Peyer's patch (tissue), 4 donors: ENCODE measurements at regions not wholly inside any gene's neighbourhood (a gene's known extent, or its start where the extent isn't known, plus 50 kb on each side); places are given as distances from the start of the nearest gene placed in this dataset.

ENCODE experiments used
- DNase-seq, 3 donors: peaks; one replicate each; pipeline ENCODE4 v3.0.0-alpha.2; 2017 to 2019
- H3K27ac ChIP-seq, 4 donors: fragments of 200-600 bp; sonication (generic); one replicate each; pipeline ENCODE4 v1.5.1; 2016 to 2019
- H3K27me3 ChIP-seq, 2 donors: fragments of 200-600 bp; sonication (generic); one replicate each; pipeline ENCODE4 v1.5.1; 2019
- H3K36me3 ChIP-seq, 3 donors: fragments of 200-600 bp; sonication (generic); one replicate each; pipeline ENCODE4 v1.5.1; 2016 to 2019
- H3K4me1 ChIP-seq, 4 donors: fragments of 200-600 bp; sonication (generic); one replicate each; pipeline ENCODE4 v1.5.1; 2016 to 2019
- H3K4me3 ChIP-seq, 4 donors: fragments of 200-600 bp; sonication (generic); 1 replicate in 3 of 4; 2 replicates in 1 of 4; pipeline ENCODE4 v1.5.1; 2016 to 2019; ENCODE audit warnings: mild to moderate bottlenecking in 1 of 4
- H3K9me3 ChIP-seq, 4 donors: fragments of 200-600 bp; sonication (generic); one replicate each; pipeline ENCODE4 v1.5.1; 2016 to 2019; ENCODE audit warnings: mild to moderate bottlenecking in 1 of 4
- CTCF ChIP-seq, 6 experiments: fragments of 450-650 bp in 4 of 6; fragments of 200-600 bp in 2 of 6; sonication (generic) in 1 of 6; IDR thresholded peaks; one replicate each; pipeline ENCODE4 v1.5.1; 2017 to 2019; ENCODE audit warnings: antibody characterized with exemption in 6 of 6, mild to moderate bottlenecking in 3 of 6, moderate library complexity in 1 of 6
- POLR2A ChIP-seq, 2 donors: fragments of 450-650 bp; IDR thresholded peaks; one replicate each; pipeline ENCODE4 v1.5.1; 2017; ENCODE audit warnings: antibody characterized with exemption in 2 of 2, mild to moderate bottlenecking in 2 of 2, moderate library complexity in 2 of 2

- no peak for DNase-seq
- Histone ChIP-seq H3K9me3 (no peaks in the 10 kb centered on the region), H3K27me3 (no peaks in the 10 kb centered on the region), H3K4me3 (no peak overlapping the region), H3K4me1 (peaks cover 0 to 18% (median 8%) of the 10 kb centered on the region in 4 donors), H3K27ac (peak overlapping the region; percentile 81 to 98 (median 96)), H3K36me3 (no peaks in the 10 kb centered on the region)
- TF ChIP-seq POLR2A (IDR thresholded peaks at IDR 0.05) (no peak), CTCF (IDR thresholded peaks at IDR 0.05) (no peak)
These were observed 258.8 kb upstream of the STARD13 start for GRCh38 chr13:33544308-33544707.

- Histone ChIP-seq H3K4me3 (no peak overlapping the region), H3K27ac (no peak overlapping the region), H3K27me3 (no peaks in the 10 kb centered on the region), H3K9me3 (no peaks in the 10 kb centered on the region), H3K36me3 (no peaks in the 10 kb centered on the region), H3K4me1 (peaks cover 0 to 18% (median 8%) of the 10 kb centered on the region in 4 donors)
- TF ChIP-seq CTCF (IDR thresholded peaks at IDR 0.05) (no peak), POLR2A (IDR thresholded peaks at IDR 0.05) (no peak)
- DNase-seq: no peak
These were observed 259.9 kb upstream of the STARD13 start for GRCh38 chr13:33545492-33545891.

GRCh38 chr13:33547035-33547434 is 261.5 kb upstream of the STARD13 start:
- no peak for DNase-seq
- Histone ChIP-seq H3K36me3 (no peaks in the 10 kb centered on the region), H3K4me1 (peaks cover 0 to 10% (median 5%) of the 10 kb centered on the region in 4 donors), H3K27me3 (no peaks in the 10 kb centered on the region), H3K27ac (no peak overlapping the region), H3K4me3 (no peak overlapping the region), H3K9me3 (no peaks in the 10 kb centered on the region)
- TF ChIP-seq CTCF (IDR thresholded peaks at IDR 0.05) (no peak), POLR2A (IDR thresholded peaks at IDR 0.05) (no peak)

- no peaks in the 10 kb centered on the region for H3K9me3 ChIP-seq
- TF ChIP-seq CTCF (IDR thresholded peaks at IDR 0.05): no peak
- TF ChIP-seq POLR2A (IDR thresholded peaks at IDR 0.05): no peak
- no peak for DNase-seq
- peaks cover 0 to 10% (median 5%) of the 10 kb centered on the region in 4 donors for H3K4me1 ChIP-seq
- no peak overlapping the region for H3K27ac ChIP-seq
- H3K36me3 ChIP-seq: no peaks in the 10 kb centered on the region
- H3K4me3 ChIP-seq: no peak overlapping the region
- no peaks in the 10 kb centered on the region for H3K27me3 ChIP-seq
These were observed 262.5 kb upstream of the STARD13 start for GRCh38 chr13:33548069-33548468.

- H3K27me3 ChIP-seq: no peaks in the 10 kb centered on the region
- DNase-seq: no peak
- no peak overlapping the region for H3K27ac ChIP-seq
- no peak overlapping the region for H3K4me3 ChIP-seq
- peaks cover 0 to 5% (median 0%) of the 10 kb centered on the region in 4 donors for H3K4me1 ChIP-seq
- H3K36me3 ChIP-seq: no peaks in the 10 kb centered on the region
- H3K9me3 ChIP-seq: no peaks in the 10 kb centered on the region
- TF ChIP-seq CTCF (IDR thresholded peaks at IDR 0.05) (no peak), POLR2A (IDR thresholded peaks at IDR 0.05) (no peak)
These were observed 264.7 kb upstream of the STARD13 start for GRCh38 chr13:33550276-33550675.

- DNase-seq: no peak
- peaks cover 0 to 5% (median 0%) of the 10 kb centered on the region in 4 donors for H3K4me1 ChIP-seq
- TF ChIP-seq POLR2A (IDR thresholded peaks at IDR 0.05) (no peak), CTCF (IDR thresholded peaks at IDR 0.05) (no peak)
- H3K27me3 ChIP-seq: no peaks in the 10 kb centered on the region
- no peaks in the 10 kb centered on the region for H3K9me3 ChIP-seq
- no peaks in the 10 kb centered on the region for H3K36me3 ChIP-seq
- no peak overlapping the region for H3K27ac ChIP-seq
- no peak overlapping the region for H3K4me3 ChIP-seq
These were observed 265.3 kb upstream of the STARD13 start for GRCh38 chr13:33550885-33551284.
